LNCaP clone FGC (cell line): ENCODE measurements at regions not wholly inside any gene's neighbourhood (a gene's known extent, or its start where the extent isn't known, plus 50 kb on each side); places are given as distances from the start of the nearest gene placed in this dataset.

Source experiments
- DNase-seq: peaks from one replicate; pipeline ENCODE4 v3.0.0-alpha.2; 2011; ENCODE audit warnings: low read depth
- H3K4me3 ChIP-seq: 2 replicates; pipeline ENCODE4 v1.5.1; 2011; ENCODE audit warnings: mild to moderate bottlenecking, low read depth, low read length, control low read depth
- CTCF ChIP-seq: IDR thresholded peaks from 2 replicates; pipeline ENCODE4 v1.5.1; 2012; ENCODE audit warnings: mild to moderate bottlenecking; ENCODE audit not compliant: control insufficient read depth, insufficient read depth; ENCODE audit errors: extremely low read depth

DNA sequence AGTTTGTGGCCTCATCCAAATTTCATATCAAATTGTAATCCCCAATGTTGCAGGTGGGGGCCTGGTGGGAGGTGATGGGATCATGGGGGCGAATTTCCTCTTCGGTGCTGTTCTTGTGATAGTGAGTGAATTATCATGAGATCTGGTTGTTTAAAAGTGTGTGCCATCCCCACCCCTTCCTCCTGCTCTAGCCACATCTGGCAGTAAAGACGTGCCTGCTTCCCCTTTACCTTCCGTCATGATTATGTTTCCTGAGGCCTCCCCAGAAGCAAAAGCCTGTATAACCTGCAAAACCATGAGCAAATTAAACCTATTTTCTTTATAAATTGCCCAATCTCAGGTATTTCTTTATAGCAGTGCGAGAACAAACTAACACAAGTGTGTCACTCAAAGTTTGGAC is 71.0 kb upstream of the MOCS2 start:
- no peak overlapping the region for H3K4me3 ChIP-seq
- no peak for DNase-seq
- no peak for TF ChIP-seq CTCF

- no peak overlapping the region for H3K4me3 ChIP-seq
- TF ChIP-seq CTCF = no peak
- no peak for DNase-seq
Measured at GRCh38 chr5:53180991-53181390, 71.4 kb upstream of the MOCS2 start.

DNA sequence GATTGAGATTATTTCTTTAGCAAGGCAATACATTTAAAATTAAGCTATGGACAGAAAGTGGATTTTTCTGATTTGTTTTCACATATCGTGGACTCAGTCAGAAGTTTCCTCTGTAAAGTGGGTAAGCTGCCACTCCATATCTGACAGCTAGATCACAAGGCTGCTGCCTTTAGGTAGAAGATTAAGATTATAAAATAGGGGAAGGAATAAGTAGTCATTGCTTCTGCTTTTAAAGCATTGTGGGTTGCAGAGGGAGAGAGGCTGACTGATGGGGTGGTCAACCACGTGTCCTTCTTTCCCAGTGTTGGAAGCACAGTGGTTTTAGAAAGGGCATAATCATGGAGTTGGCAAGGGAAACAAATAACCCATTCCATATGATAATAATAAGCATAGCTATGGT is 74.3 kb upstream of the MOCS2 start:
- H3K4me3 ChIP-seq = no peak overlapping the region
- TF ChIP-seq CTCF = no peak
- DNase-seq = no peak

DNA sequence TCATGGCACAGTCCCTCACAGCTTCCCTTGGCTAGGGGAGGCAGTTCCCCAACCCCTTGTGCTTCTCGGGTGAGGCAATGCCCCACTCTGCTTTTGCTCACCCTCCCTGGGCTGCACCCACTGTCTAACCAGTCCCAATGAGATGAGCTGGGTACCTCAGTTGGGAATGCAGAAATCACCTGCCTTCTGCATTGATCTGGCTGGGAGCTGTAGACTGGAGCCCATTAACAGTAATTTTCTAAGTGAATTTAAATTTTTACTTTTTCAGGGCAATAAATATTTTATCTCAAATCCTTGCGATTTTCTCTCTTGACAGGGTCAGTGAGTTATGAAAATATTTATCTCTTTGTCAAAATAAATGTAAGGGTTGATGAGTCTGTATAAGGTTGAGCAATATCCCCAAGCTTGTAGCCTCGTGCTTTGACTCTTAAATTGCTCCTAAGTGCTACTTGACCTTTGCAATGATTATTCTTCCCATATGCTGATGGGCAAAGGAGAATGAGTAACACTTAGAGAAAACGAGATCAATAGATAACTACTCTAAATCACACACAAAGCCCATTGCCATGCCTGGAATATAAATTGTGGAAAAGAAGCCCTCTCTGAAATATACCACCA is 82.1 kb upstream of the MOCS2 start:
- TF ChIP-seq CTCF = no peak
- H3K4me3 ChIP-seq = no peak overlapping the region
- no peak for DNase-seq

- H3K4me3 ChIP-seq = no peak overlapping the region
- no peak for DNase-seq
- TF ChIP-seq CTCF = no peak
Measured at GRCh38 chr5:53194086-53194485, 84.5 kb upstream of the MOCS2 start.

- DNase-seq = no peak
- no peak for TF ChIP-seq CTCF
- no peak overlapping the region for H3K4me3 ChIP-seq
Measured at GRCh38 chr5:53199882-53200281, 90.3 kb upstream of the MOCS2 start.

GRCh38 chr5:53200306-53200705 is 90.7 kb upstream of the MOCS2 start:
- no peak for TF ChIP-seq CTCF
- no peak overlapping the region for H3K4me3 ChIP-seq
- no peak for DNase-seq
